ENCODE measurements at regions not wholly inside any gene's neighbourhood (a gene's known extent, or its start where the extent isn't known, plus 50 kb on each side); places are given as distances from the start of the nearest gene placed in this dataset.

- DNase-seq (ENCODE audit: low spot score) = no peak
- in situ Hi-C loops (cut with MboI; ENCODE audit: low sequenced_read_pairs, unreplicated experiment) = no loop called here
- TF ChIP-seq, protein P1, sequence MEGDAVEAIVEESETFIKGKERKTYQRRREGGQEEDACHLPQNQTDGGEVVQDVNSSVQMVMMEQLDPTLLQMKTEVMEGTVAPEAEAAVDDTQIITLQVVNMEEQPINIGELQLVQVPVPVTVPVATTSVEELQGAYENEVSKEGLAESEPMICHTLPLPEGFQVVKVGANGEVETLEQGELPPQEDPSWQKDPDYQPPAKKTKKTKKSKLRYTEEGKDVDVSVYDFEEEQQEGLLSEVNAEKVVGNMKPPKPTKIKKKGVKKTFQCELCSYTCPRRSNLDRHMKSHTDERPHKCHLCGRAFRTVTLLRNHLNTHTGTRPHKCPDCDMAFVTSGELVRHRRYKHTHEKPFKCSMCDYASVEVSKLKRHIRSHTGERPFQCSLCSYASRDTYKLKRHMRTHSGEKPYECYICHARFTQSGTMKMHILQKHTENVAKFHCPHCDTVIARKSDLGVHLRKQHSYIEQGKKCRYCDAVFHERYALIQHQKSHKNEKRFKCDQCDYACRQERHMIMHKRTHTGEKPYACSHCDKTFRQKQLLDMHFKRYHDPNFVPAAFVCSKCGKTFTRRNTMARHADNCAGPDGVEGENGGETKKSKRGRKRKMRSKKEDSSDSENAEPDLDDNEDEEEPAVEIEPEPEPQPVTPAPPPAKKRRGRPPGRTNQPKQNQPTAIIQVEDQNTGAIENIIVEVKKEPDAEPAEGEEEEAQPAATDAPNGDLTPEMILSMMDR (IDR thresholded peaks at IDR 0.05; ENCODE audit: borderline replicate concordance, control extremely low read depth, extremely low read depth, insufficient read depth, missing control alignments) = no peak
These were observed 55.7 kb upstream of the PICALM start for GRCh38 chr11:86124251-86125233.

- TF ChIP-seq, protein P1 (IDR thresholded peaks at IDR 0.05; ENCODE audit: borderline replicate concordance, control extremely low read depth, extremely low read depth, insufficient read depth, missing control alignments) = no peak
- in situ Hi-C loops (cut with MboI; ENCODE audit: low sequenced_read_pairs, unreplicated experiment) = no loop called here
- DNase-seq (ENCODE audit: low spot score) = no peak
These were observed 53.9 kb upstream of the PICALM start for GRCh38 chr11:86122773-86123172.

GRCh38 chr11:86120807-86121206, 51.9 kb upstream of the PICALM start:
- no peak for DNase-seq (ENCODE audit: low spot score)
- in situ Hi-C loops (cut with MboI; ENCODE audit: low sequenced_read_pairs, unreplicated experiment) = no loop called here
- TF ChIP-seq, protein P1 (IDR thresholded peaks at IDR 0.05; ENCODE audit: borderline replicate concordance, control extremely low read depth, extremely low read depth, insufficient read depth, missing control alignments) = no peak

GRCh38 chr11:86119906-86120305, 51.0 kb upstream of the PICALM start:
- no peak for DNase-seq (ENCODE audit: low spot score)
- in situ Hi-C loops (cut with MboI; ENCODE audit: low sequenced_read_pairs, unreplicated experiment) = no loop called here
- TF ChIP-seq, protein P1 (IDR thresholded peaks at IDR 0.05; ENCODE audit: borderline replicate concordance, control extremely low read depth, extremely low read depth, insufficient read depth, missing control alignments) = no peak

DNA sequence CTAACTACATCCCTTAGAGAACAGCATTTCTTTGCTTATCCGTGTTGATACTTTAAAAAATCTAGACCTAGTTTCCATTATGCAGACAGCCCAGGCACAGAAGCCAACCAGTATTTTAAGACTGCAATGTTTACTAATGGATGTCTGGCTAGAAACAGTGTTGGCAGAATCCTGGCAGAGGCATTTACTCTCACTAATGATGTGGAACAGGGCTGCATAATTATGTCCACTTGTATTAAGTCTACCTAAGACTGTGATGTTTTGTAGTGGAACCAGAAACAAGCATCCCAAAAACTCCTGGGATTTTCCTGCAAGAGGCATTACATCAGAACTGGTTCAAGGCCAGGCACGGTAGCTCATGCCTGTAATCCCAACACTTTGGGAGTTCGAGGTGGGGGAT, 50.2 kb upstream of the PICALM start:
- in situ Hi-C loops (cut with MboI; ENCODE audit: low sequenced_read_pairs, unreplicated experiment) = no loop called here
- TF ChIP-seq, protein P1 (IDR thresholded peaks at IDR 0.05; ENCODE audit: borderline replicate concordance, control extremely low read depth, extremely low read depth, insufficient read depth, missing control alignments) = no peak
- no peak for DNase-seq (ENCODE audit: low spot score)
